ENCODE measurements at regions not wholly inside any gene's neighbourhood (a gene's known extent, or its start where the extent isn't known, plus 50 kb on each side); places are given as distances from the start of the nearest gene placed in this dataset.

- DNase-seq (ENCODE audit: low read depth), result no peak
Measured at GRCh38 chr5:68379275-68380036, 163.9 kb downstream of the PIK3R1 start.

GRCh38 chr5:68380078-68380477 lies 164.5 kb downstream of the PIK3R1 start:
- no peak for DNase-seq (ENCODE audit: low read depth)

GRCh38 chr5:68381060-68381459 lies 165.5 kb downstream of the PIK3R1 start:
- DNase-seq (ENCODE audit: low read depth), result no peak

- DNase-seq (ENCODE audit: low read depth), result no peak
Measured at GRCh38 chr5:68381909-68382308, 166.4 kb downstream of the PIK3R1 start.

GRCh38 chr5:68382640-68383039 lies 167.1 kb downstream of the PIK3R1 start:
- DNase-seq (ENCODE audit: low read depth), result no peak

- DNase-seq (ENCODE audit: low read depth), result no peak
Measured at GRCh38 chr5:68383888-68384310, 168.3 kb downstream of the PIK3R1 start.

GRCh38 chr5:68384936-68385594 lies 169.5 kb downstream of the PIK3R1 start:
- no peak for DNase-seq (ENCODE audit: low read depth)

- DNase-seq (ENCODE audit: low read depth), result no peak
Measured at GRCh38 chr5:68385936-68386335, 170.4 kb downstream of the PIK3R1 start.

- DNase-seq (ENCODE audit: low read depth), result no peak
Measured at GRCh38 chr5:68387074-68387796, 171.7 kb downstream of the PIK3R1 start.

- no peak for DNase-seq (ENCODE audit: low read depth)
Measured at GRCh38 chr5:68389618-68390017, 174.1 kb downstream of the PIK3R1 start.

GRCh38 chr5:68392617-68393016 lies 177.1 kb downstream of the PIK3R1 start:
- DNase-seq (ENCODE audit: low read depth), result no peak

- DNase-seq (ENCODE audit: low read depth), result no peak
Measured at GRCh38 chr5:68395302-68395701, 179.7 kb downstream of the PIK3R1 start.

GRCh38 chr5:68395926-68396511 lies 180.5 kb downstream of the PIK3R1 start:
- DNase-seq (ENCODE audit: low read depth), result no peak

- no peak for DNase-seq (ENCODE audit: low read depth)
Measured at GRCh38 chr5:68396722-68397121, 181.2 kb downstream of the PIK3R1 start.

GRCh38 chr5:68398146-68398812 lies 182.7 kb downstream of the PIK3R1 start:
- DNase-seq (ENCODE audit: low read depth), result no peak

GRCh38 chr5:68403301-68403700 lies 187.7 kb downstream of the PIK3R1 start:
- no peak for DNase-seq (ENCODE audit: low read depth)

GRCh38 chr5:68404246-68404645 lies 188.7 kb downstream of the PIK3R1 start:
- DNase-seq (ENCODE audit: low read depth), result no peak

- DNase-seq (ENCODE audit: low read depth), result no peak
Measured at GRCh38 chr5:68405026-68405684, 189.6 kb downstream of the PIK3R1 start.

GRCh38 chr5:68405784-68406743 lies 190.5 kb downstream of the PIK3R1 start:
- DNase-seq (ENCODE audit: low read depth), result no peak

- no peak for DNase-seq (ENCODE audit: low read depth)
Measured at GRCh38 chr5:68406767-68407241, 191.2 kb downstream of the PIK3R1 start.
